Ovary (tissue), 7 donors: ENCODE measurements at regions not wholly inside any gene's neighbourhood (a gene's known extent, or its start where the extent isn't known, plus 50 kb on each side); places are given as distances from the start of the nearest gene placed in this dataset.

Experiments
- DNase-seq, 5 donors: peaks; one replicate each; pipeline ENCODE4 v3.0.0-alpha.2; 2019 to 2020
- H3K27ac ChIP-seq, 2 donors: fragments of 200-600 bp; one replicate each; pipeline versions ENCODE4 v1.5.1 to v1.8.0; 2019 to 2022
- H3K27me3 ChIP-seq: fragments of 200-600 bp; one replicate; pipeline ENCODE4 v1.8.0; 2022
- H3K36me3 ChIP-seq: fragments of 200-600 bp; sonication (generic); one replicate; pipeline ENCODE4 v1.5.1; 2019
- H3K4me1 ChIP-seq: one replicate; pipeline ENCODE4 v1.8.1; 2013; ENCODE audit warnings: mild to moderate bottlenecking, moderate library complexity; ENCODE audit not compliant: insufficient read depth
- H3K4me3 ChIP-seq: fragments of 200-600 bp; sonication (generic); one replicate; pipeline ENCODE4 v1.5.1; 2017
- H3K9me3 ChIP-seq, 2 donors: fragments of 200-600 bp in 1 of 2; sonication (generic) in 1 of 2; one replicate each; pipeline versions ENCODE4 v1.5.1 to v1.8.1; 2013 to 2019; ENCODE audit warnings: mild to moderate bottlenecking in 1 of 2, moderate library complexity in 1 of 2
- EP300 ChIP-seq: sonication (generic); formaldehyde crosslinking; IDR thresholded peaks from one replicate; pipeline ENCODE4 v1.6.1; 2017; ENCODE audit warnings: antibody characterized with exemption
- POLR2A ChIP-seq: fragments of 450-650 bp; IDR thresholded peaks from one replicate; pipeline ENCODE4 v1.6.1; 2017; ENCODE audit warnings: antibody characterized with exemption, mild to moderate bottlenecking, moderate library complexity
- WGBS, 3 donors: extraction: QIAGEN DNeasy Blood & Tissue Kit in 1 of 3; methylation state at CpG; one replicate each; pipeline versions ENCODE4 v1.1.5 to v1.1.7; 2013 to 2017; 5-methylcytosine and 5-hydroxymethylcytosine counted together
- intact Hi-C, 4 donors: fragments of 100-400 bp; cut with DNase I; formaldehyde crosslinking; loops; one replicate each; pipeline versions ENCODE4 v1.11.0 to v1.15.1; 2022 to 2023
- TF ChIP-seq, protein P1 (sequence below), 3 donors: fragments of 450-650 bp in 2 of 3; fragments of 200-600 bp in 1 of 3; IDR thresholded peaks; one replicate each; pipeline versions ENCODE4 v1.5.1 to v1.8.0; 2016 to 2022; ENCODE audit warnings: antibody characterized with exemption in 3 of 3, mild to moderate bottlenecking in 1 of 3
- donor health status: DM: no; HTN: no; CAD: no; lungs with moderate emphysema.
- donor health status: DM: no; HTN: no; CAD: no.
- donor health status: Bipolar disorder and iron deficiency.
- donor health status: DM: no; HTN: no; CAD: no.
- donor health status: DM: yes; HTN: yes; CAD: no.

DNA sequence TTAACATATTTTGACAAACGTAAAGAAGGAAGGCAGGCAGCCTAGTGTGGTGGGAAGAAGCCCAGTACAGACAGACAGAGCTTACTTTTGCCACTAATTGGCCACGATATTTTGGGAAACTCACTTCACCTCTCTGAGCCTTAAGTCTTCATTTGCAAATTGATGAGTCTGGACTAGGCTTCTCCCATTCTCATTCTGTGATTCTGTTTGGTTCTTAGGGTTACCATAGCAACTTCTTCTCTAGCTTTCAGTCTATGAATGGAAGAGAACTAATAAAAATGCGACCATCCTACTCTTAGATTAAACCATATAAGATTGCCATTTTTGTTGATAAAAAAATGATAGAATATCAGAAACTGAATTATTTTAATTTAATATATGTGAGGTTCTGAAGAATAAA, 210.5 kb downstream of the SNAPC1 start:
- Histone ChIP-seq H3K4me3 (no peak overlapping the region), H3K27ac (no peak overlapping the region), H3K36me3 (no peaks in the 10 kb centered on the region), H3K27me3 (no peaks in the 10 kb centered on the region), H3K4me1 (no peaks in the 10 kb centered on the region), H3K9me3 (no peaks in the 10 kb centered on the region)
- intact Hi-C loops, result no loop called here
- TF ChIP-seq POLR2A (no peak), EP300 (no peak)
- TF ChIP-seq, protein P1, sequence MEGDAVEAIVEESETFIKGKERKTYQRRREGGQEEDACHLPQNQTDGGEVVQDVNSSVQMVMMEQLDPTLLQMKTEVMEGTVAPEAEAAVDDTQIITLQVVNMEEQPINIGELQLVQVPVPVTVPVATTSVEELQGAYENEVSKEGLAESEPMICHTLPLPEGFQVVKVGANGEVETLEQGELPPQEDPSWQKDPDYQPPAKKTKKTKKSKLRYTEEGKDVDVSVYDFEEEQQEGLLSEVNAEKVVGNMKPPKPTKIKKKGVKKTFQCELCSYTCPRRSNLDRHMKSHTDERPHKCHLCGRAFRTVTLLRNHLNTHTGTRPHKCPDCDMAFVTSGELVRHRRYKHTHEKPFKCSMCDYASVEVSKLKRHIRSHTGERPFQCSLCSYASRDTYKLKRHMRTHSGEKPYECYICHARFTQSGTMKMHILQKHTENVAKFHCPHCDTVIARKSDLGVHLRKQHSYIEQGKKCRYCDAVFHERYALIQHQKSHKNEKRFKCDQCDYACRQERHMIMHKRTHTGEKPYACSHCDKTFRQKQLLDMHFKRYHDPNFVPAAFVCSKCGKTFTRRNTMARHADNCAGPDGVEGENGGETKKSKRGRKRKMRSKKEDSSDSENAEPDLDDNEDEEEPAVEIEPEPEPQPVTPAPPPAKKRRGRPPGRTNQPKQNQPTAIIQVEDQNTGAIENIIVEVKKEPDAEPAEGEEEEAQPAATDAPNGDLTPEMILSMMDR (IDR thresholded peaks at IDR 0.05), result no peak
- 56 to 69% (median 61%) methylated on average over 3 of the region's 3 CpGs for WGBS, 3 donors
- no peak for DNase-seq

DNA sequence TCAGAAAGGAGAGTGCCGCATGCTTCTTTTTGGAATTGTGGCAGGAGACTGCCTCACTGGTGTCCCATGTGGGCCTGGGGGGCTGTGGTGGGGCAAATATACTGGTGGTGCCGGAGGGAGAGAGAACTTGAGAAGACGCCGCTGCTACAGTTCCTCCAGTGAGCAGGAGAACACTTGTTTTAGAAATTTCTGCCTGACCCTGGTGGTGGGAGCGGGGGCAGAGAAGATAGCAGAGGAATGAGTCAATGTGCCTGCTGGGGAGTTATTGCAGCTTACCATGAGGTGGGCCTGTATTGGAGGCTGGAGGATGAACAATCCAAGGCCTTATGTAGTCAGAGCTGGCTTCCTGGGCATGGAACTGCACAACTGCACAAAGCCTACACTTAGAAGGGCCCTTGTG, 211.8 kb downstream of the SNAPC1 start:
- Histone ChIP-seq H3K36me3 (no peaks in the 10 kb centered on the region), H3K9me3 (no peaks in the 10 kb centered on the region), H3K4me3 (no peak overlapping the region), H3K4me1 (no peaks in the 10 kb centered on the region), H3K27me3 (no peaks in the 10 kb centered on the region), H3K27ac (no peak overlapping the region)
- DNase-seq, result no peak
- TF ChIP-seq EP300 (no peak), POLR2A (no peak)
- TF ChIP-seq, protein P1 (IDR thresholded peaks at IDR 0.05), result no peak
- intact Hi-C loops, result no loop called here
- whole genome bisulfite sequencing, 3 donors, result 82 to 93% (median 87%) methylated on average over 5 of the region's 5 CpGs

DNA sequence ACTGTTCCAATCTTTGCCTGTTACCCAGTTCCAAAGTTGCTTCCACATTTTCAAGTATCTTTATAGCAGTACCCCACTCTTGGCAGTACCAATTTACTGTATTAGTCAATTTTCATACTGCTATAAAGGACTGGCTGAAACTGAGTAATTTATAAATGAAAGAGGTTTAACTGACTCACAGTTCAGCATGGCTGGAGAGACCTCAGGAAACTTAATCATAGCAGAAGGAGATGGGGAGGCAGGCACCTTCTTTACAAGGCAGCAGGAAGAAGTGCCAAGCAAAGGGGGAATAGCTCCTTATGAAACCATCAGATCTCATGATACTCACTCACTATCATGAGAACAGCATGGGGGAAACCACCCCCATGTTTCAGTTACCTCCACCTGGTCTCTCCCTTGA, 215.0 kb downstream of the SNAPC1 start:
- no peaks in the 10 kb centered on the region for H3K36me3 ChIP-seq
- no peak overlapping the region for H3K27ac ChIP-seq
- TF ChIP-seq EP300 (no peak), POLR2A (no peak)
- TF ChIP-seq, protein P1 (IDR thresholded peaks at IDR 0.05), result no peak
- intact Hi-C loops, result no loop called here
- no peaks in the 10 kb centered on the region for H3K4me1 ChIP-seq
- no peaks in the 10 kb centered on the region for H3K27me3 ChIP-seq
- DNase-seq, result no peak
- no peaks in the 10 kb centered on the region for H3K9me3 ChIP-seq
- H3K4me3 ChIP-seq, result no peak overlapping the region

DNA sequence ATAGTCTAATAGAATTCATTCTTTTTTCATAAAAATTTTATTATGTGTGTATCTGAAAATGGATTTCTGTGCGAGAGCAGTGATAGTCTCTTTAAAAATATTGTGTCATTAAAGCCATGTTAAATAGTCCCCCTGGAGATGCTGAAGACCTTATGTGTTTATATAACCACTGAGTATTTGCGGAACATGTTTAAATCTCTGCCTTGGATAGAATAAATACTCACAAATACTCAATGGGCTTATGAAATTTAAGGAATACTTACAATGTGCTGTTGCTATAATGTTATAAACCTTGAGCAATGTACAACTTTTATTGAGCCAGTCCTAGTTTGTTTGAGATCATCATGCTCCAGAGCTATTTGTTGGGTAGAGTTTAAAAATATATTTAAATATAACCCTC, 226.0 kb downstream of the SNAPC1 start:
- H3K9me3 ChIP-seq, result no peaks in the 10 kb centered on the region
- no peaks in the 10 kb centered on the region for H3K4me1 ChIP-seq
- WGBS, 3 donors, result 87 to 92% (median 89%) methylated on average over 2 of the region's 2 CpGs

More for the DNA sequence above, 226.0 kb downstream of the SNAPC1 start:
- Histone ChIP-seq H3K27ac (no peak overlapping the region), H3K36me3 (no peaks in the 10 kb centered on the region), H3K27me3 (no peaks in the 10 kb centered on the region), H3K4me3 (no peak overlapping the region)
- intact Hi-C loops, result no loop called here
- TF ChIP-seq, protein P1 (IDR thresholded peaks at IDR 0.05), result no peak
- TF ChIP-seq EP300 (no peak), POLR2A (no peak)
- no peak for DNase-seq
